ENCODE measurements at regions not wholly inside any gene's neighbourhood (a gene's known extent, or its start where the extent isn't known, plus 50 kb on each side); places are given as distances from the start of the nearest gene placed in this dataset.

DNA sequence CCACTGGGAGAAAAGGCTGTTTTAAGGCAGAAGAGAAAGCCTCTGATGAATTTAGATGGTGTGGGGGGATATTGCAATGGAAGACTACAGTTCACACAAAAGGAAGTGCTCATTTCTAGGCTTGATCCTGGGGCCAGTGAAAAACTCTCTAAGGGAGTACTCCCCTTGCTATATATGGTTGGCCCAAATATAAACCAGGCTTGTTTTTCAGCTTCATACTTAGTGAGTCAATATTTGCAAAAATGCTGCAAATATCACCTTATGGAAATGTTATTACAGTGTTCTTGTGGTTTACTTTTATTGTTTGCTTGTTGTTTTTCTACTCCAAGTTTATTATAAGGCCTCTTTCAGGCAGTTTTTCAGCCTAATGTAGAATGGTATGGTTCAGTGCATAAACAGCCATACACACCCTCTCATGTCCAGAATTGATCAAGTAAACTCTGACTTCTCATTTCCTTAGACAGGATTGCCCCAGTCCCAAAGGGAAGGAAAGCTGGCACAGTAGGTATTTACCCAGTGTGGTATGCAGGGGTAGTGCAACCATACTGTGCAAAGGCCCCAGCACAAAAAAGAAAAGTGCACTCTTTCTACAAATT, 115.1 kb downstream of the FEM1C start:
- TF ChIP-seq POLR2AphosphoS5 (IDR thresholded peaks at IDR 0.05; ENCODE audit: low read depth, low read length) (no peak), POLR2A (IDR thresholded peaks at IDR 0.05; ENCODE audit: low read depth, low read length) (no peak), POU2F2 (IDR thresholded peaks at IDR 0.05; ENCODE audit: low read depth, low read length) (no peak), SPI1 (IDR thresholded peaks at IDR 0.05; ENCODE audit: low read depth, low read length) (no peak), PAX5 (IDR thresholded peaks at IDR 0.05; ENCODE audit: insufficient read depth, low read length, severe bottlenecking) (no peak)
